ENCODE measurements at regions not wholly inside any gene's neighbourhood (a gene's known extent, or its start where the extent isn't known, plus 50 kb on each side); places are given as distances from the start of the nearest gene placed in this dataset.

DNA sequence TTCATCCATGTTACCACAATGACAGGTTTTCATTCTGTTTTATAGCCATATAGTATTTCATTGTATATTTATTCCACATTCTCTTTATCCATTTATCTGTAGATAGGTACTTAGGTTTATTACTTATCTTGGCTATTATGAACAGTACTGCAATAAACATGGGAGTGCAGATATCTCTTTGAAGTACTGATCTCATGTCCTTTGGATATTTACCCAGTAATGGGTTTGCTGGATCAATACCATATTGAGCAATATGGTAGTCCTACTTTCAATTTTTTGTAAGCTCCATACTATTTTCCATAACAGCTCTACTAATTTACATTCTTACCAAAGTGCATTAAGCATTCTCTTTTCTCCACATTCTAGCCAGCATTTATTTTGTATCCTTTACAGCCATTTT is 235.8 kb upstream of the ALG10 start:
- TF ChIP-seq POLR2AphosphoS5 (IDR thresholded peaks at IDR 0.05) (no peak), EZH2 (IDR thresholded peaks at IDR 0.05; ENCODE audit: borderline replicate concordance, insufficient read depth, low read length, poor library complexity, severe bottlenecking) (no peak), EP300 (conservative IDR thresholded peaks at IDR 0.05; ENCODE audit: poor library complexity, severe bottlenecking) (no peak)

All from neural cell (in vitro differentiated cells).